ENCODE measurements at regions not wholly inside any gene's neighbourhood (a gene's known extent, or its start where the extent isn't known, plus 50 kb on each side); places are given as distances from the start of the nearest gene placed in this dataset.

GRCh38 chr9:85142968-85143367 lies 473.4 kb downstream of the NTRK2 start:
- TF ChIP-seq, protein P1, sequence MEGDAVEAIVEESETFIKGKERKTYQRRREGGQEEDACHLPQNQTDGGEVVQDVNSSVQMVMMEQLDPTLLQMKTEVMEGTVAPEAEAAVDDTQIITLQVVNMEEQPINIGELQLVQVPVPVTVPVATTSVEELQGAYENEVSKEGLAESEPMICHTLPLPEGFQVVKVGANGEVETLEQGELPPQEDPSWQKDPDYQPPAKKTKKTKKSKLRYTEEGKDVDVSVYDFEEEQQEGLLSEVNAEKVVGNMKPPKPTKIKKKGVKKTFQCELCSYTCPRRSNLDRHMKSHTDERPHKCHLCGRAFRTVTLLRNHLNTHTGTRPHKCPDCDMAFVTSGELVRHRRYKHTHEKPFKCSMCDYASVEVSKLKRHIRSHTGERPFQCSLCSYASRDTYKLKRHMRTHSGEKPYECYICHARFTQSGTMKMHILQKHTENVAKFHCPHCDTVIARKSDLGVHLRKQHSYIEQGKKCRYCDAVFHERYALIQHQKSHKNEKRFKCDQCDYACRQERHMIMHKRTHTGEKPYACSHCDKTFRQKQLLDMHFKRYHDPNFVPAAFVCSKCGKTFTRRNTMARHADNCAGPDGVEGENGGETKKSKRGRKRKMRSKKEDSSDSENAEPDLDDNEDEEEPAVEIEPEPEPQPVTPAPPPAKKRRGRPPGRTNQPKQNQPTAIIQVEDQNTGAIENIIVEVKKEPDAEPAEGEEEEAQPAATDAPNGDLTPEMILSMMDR (IDR thresholded peaks at IDR 0.05): peak in 4 of 7 experiments; percentile 8 to 39 (median 22)
- TF ChIP-seq EP300 (IDR thresholded peaks at IDR 0.05) (no peak), POLR2A (IDR thresholded peaks at IDR 0.05) (no peak)
